ENCODE measurements at regions not wholly inside any gene's neighbourhood (a gene's known extent, or its start where the extent isn't known, plus 50 kb on each side); places are given as distances from the start of the nearest gene placed in this dataset.

DNA sequence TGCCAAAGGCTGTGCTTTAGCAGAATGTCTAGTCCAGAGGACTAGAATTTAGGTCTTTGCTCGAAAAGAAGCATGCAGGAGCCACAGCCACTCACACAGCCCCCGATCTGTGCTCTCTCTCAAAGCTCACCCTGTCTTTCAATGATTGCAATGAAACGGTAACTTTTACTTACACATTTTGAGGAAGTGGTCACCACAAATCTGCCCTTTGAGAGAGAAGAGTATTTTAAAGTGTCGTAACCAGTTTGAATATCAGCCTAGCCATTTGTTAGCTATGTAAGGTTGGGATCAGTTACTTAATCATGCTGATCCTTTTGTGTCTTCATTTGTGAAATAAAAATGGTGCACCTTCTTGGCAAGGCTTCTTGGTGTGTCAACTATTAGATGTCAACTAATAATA is 209.0 kb downstream of the TFAP2A start:
- Histone ChIP-seq H3K36me3 (no peaks in the 10 kb centered on the region), H3K4me1 (no peaks in the 10 kb centered on the region), H3K9me3 (no peaks in the 10 kb centered on the region), H3K27ac (no peak overlapping the region), H3K27me3 (no peaks in the 10 kb centered on the region), H3K4me3 (no peak overlapping the region)
- TF ChIP-seq, protein P1, sequence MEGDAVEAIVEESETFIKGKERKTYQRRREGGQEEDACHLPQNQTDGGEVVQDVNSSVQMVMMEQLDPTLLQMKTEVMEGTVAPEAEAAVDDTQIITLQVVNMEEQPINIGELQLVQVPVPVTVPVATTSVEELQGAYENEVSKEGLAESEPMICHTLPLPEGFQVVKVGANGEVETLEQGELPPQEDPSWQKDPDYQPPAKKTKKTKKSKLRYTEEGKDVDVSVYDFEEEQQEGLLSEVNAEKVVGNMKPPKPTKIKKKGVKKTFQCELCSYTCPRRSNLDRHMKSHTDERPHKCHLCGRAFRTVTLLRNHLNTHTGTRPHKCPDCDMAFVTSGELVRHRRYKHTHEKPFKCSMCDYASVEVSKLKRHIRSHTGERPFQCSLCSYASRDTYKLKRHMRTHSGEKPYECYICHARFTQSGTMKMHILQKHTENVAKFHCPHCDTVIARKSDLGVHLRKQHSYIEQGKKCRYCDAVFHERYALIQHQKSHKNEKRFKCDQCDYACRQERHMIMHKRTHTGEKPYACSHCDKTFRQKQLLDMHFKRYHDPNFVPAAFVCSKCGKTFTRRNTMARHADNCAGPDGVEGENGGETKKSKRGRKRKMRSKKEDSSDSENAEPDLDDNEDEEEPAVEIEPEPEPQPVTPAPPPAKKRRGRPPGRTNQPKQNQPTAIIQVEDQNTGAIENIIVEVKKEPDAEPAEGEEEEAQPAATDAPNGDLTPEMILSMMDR (IDR thresholded peaks at IDR 0.05), result no peak
- no peak for DNase-seq (ENCODE audit: low spot score)

DNA sequence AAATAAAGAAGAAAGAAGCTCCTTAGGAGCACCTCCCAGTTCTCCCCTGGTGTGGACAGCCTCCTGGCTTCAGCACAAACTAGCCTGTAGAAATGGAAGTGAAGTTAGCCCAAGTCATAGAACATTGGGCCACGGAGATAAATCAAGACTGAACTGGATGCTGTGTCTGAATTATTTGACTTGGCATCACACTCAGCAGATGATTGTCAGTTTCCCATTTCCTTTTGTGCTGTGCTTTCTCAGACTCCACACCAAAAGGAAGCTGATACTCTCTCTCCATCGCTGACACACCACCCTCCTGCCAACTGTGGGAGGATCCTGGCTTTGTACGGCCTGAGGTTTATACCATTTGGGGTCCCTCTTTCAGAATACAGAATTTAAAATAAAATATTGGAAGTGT is 209.8 kb downstream of the TFAP2A start:
- no peaks in the 10 kb centered on the region for H3K4me1 ChIP-seq
- H3K27ac ChIP-seq, result no peak overlapping the region
- no peak overlapping the region for H3K4me3 ChIP-seq
- H3K36me3 ChIP-seq, result no peaks in the 10 kb centered on the region
- H3K9me3 ChIP-seq, result no peaks in the 10 kb centered on the region
- no peaks in the 10 kb centered on the region for H3K27me3 ChIP-seq
- no peak for DNase-seq (ENCODE audit: low spot score)
- TF ChIP-seq, protein P1 (IDR thresholded peaks at IDR 0.05), result no peak

DNA sequence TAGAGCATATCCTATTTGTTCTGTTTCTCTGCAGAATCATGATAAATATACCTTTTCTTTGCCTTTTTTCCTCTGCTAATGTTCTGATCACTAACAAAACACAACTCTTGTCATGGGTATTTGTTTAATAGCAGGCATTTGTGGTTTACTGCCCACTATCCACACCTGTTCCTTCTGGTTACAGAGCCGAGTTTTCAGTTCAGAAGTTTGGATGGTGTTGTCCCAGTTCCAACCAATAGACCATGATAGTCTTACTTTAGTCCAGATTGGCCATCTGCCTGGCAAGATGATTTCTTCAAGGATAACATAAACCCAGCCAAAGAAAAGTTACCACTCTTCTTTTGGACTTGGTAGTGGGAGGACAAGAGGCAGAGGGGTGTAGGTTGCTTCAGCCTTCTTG is 211.2 kb downstream of the TFAP2A start:
- Histone ChIP-seq H3K4me1 (no peaks in the 10 kb centered on the region), H3K9me3 (no peaks in the 10 kb centered on the region), H3K27ac (no peak overlapping the region), H3K36me3 (no peaks in the 10 kb centered on the region), H3K4me3 (no peak overlapping the region), H3K27me3 (no peaks in the 10 kb centered on the region)
- TF ChIP-seq, protein P1 (IDR thresholded peaks at IDR 0.05), result no peak
- DNase-seq (ENCODE audit: low spot score), result no peak

DNA sequence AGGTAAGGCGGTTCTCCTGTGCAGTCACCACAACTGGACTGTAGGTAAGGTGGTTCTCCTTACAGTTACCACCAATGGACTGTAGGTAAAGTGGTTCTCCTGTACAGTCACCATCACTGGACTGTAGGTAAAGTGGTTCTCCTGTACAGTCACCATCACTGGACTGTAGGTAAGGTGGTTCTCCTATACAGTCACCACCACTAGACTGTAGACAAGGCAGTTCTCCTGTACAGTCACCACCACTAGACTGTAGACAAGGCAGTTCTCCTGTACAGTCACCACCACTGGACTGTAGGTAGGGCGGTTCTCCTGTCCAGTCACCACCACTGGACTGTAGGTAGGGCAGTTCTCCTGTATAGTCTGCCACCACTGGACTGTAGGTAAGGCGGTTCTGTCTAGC is 212.3 kb downstream of the TFAP2A start:
- no peaks in the 10 kb centered on the region for H3K9me3 ChIP-seq
- no peak for DNase-seq (ENCODE audit: low spot score)
- no peak overlapping the region for H3K27ac ChIP-seq
- no peak overlapping the region for H3K4me3 ChIP-seq
- no peaks in the 10 kb centered on the region for H3K36me3 ChIP-seq
- TF ChIP-seq, protein P1 (IDR thresholded peaks at IDR 0.05), result no peak
- no peaks in the 10 kb centered on the region for H3K4me1 ChIP-seq
- no peaks in the 10 kb centered on the region for H3K27me3 ChIP-seq

DNA sequence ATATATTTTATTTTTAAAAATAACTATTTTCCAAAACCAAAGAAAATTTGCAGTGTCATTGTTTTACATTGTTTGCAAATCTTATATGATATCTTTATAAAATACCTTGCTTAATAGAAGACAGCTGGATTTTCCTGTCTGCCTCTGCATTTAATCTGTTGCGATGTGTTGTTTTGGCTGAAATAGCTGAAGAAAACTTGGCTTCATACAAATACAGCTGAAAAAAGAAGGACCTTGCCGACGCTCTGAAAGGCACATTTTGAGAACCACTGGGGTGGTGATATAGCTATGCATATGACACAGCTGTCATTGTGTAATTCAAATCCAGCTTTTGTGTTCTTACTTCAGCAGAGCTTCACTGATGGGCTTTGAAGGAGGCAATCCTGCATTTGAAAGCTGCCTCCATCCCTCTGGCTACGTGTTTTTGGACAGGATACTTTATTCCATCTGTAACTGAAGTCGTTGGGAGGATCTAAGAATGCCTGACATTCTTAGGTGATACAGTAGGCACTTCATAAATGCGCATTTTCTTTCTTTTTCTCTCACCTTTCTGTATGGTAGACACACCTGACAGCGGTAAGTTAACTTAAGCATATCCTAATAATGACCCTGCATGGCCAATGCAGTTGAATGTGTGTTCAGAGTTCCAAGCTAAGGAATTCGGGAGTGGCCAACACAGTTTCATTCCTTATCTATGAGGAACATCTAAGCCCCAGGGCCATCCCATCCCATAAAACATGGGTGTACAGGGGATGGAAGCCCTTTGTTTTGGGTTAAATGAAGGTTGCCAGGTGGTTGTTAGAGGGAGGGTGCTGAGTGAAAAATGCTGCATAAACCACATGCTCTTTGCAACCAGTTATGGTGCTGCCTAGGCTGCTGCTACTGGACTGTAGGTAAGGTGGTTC is 213.0 kb downstream of the TFAP2A start:
- no peak for DNase-seq (ENCODE audit: low spot score)
- Histone ChIP-seq H3K4me3 (no peak overlapping the region), H3K4me1 (no peaks in the 10 kb centered on the region), H3K27me3 (no peaks in the 10 kb centered on the region), H3K36me3 (no peaks in the 10 kb centered on the region), H3K9me3 (no peaks in the 10 kb centered on the region), H3K27ac (no peak overlapping the region)
- TF ChIP-seq, protein P1 (IDR thresholded peaks at IDR 0.05), result no peak

DNA sequence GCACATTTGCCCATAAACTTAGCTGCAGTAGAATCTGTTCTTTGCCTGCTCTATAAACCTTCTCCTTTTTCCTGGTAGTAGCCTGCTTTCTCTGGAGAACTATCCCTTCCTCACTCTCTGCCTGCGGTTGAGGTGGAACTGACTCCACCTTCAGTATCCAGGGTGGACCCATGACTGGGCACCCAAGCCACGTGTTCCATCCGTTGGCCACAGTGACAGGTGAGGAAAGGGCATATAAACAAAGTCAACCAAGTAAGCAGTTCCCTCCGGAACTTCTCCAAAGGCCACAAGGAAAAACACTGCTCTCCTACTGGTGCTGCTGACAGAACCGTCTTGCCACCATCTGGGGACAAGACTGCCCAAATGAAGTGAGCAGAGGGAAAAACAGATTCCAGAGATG is 218.8 kb downstream of the TFAP2A start:
- no peaks in the 10 kb centered on the region for H3K27me3 ChIP-seq

More for the DNA sequence above, 218.8 kb downstream of the TFAP2A start:
- DNase-seq (ENCODE audit: low spot score), result no peak
- Histone ChIP-seq H3K4me1 (no peaks in the 10 kb centered on the region), H3K4me3 (no peak overlapping the region), H3K36me3 (no peaks in the 10 kb centered on the region), H3K27ac (no peak overlapping the region), H3K9me3 (no peaks in the 10 kb centered on the region)
- TF ChIP-seq, protein P1 (IDR thresholded peaks at IDR 0.05), result no peak
